ENCODE measurements at regions not wholly inside any gene's neighbourhood (a gene's known extent, or its start where the extent isn't known, plus 50 kb on each side); places are given as distances from the start of the nearest gene placed in this dataset.

GRCh38 chr17:55612691-55613141, 101.5 kb upstream of the SMIM36 start:
- TF ChIP-seq, protein P1, sequence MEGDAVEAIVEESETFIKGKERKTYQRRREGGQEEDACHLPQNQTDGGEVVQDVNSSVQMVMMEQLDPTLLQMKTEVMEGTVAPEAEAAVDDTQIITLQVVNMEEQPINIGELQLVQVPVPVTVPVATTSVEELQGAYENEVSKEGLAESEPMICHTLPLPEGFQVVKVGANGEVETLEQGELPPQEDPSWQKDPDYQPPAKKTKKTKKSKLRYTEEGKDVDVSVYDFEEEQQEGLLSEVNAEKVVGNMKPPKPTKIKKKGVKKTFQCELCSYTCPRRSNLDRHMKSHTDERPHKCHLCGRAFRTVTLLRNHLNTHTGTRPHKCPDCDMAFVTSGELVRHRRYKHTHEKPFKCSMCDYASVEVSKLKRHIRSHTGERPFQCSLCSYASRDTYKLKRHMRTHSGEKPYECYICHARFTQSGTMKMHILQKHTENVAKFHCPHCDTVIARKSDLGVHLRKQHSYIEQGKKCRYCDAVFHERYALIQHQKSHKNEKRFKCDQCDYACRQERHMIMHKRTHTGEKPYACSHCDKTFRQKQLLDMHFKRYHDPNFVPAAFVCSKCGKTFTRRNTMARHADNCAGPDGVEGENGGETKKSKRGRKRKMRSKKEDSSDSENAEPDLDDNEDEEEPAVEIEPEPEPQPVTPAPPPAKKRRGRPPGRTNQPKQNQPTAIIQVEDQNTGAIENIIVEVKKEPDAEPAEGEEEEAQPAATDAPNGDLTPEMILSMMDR (IDR thresholded peaks at IDR 0.05; ENCODE audit: poor library complexity, severe bottlenecking): no peak
- TF ChIP-seq, protein P2, sequence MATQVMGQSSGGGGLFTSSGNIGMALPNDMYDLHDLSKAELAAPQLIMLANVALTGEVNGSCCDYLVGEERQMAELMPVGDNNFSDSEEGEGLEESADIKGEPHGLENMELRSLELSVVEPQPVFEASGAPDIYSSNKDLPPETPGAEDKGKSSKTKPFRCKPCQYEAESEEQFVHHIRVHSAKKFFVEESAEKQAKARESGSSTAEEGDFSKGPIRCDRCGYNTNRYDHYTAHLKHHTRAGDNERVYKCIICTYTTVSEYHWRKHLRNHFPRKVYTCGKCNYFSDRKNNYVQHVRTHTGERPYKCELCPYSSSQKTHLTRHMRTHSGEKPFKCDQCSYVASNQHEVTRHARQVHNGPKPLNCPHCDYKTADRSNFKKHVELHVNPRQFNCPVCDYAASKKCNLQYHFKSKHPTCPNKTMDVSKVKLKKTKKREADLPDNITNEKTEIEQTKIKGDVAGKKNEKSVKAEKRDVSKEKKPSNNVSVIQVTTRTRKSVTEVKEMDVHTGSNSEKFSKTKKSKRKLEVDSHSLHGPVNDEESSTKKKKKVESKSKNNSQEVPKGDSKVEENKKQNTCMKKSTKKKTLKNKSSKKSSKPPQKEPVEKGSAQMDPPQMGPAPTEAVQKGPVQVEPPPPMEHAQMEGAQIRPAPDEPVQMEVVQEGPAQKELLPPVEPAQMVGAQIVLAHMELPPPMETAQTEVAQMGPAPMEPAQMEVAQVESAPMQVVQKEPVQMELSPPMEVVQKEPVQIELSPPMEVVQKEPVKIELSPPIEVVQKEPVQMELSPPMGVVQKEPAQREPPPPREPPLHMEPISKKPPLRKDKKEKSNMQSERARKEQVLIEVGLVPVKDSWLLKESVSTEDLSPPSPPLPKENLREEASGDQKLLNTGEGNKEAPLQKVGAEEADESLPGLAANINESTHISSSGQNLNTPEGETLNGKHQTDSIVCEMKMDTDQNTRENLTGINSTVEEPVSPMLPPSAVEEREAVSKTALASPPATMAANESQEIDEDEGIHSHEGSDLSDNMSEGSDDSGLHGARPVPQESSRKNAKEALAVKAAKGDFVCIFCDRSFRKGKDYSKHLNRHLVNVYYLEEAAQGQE (IDR thresholded peaks at IDR 0.05; ENCODE audit: borderline replicate concordance): no peak

Measured in neural cell (in vitro differentiated cells).